ENCODE measurements at regions not wholly inside any gene's neighbourhood (a gene's known extent, or its start where the extent isn't known, plus 50 kb on each side); places are given as distances from the start of the nearest gene placed in this dataset.

DNA sequence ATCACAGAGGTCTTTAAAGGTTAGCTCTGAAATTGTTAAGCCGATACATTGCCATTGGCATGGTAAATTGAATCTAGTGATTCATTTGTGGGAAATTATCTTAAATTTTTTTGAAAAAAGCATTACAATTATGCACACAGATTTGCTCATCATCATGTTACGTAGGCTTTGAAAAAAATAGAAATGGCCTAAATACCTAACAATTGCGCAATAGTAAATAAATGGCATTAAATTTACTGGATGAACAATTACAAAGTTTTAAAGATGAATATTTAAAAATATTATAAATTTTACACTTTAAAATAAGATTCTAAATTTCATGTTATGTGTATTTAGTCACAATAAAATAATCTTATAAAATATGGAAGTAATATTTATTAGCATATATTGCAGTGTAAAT, 171.3 kb downstream of the RPRM start:
- Histone ChIP-seq H3K36me3 (ENCODE audit: insufficient read depth, low read length) (no peaks in the 10 kb centered on the region), H3K27me3 (ENCODE audit: insufficient read depth, low read length) (no peaks in the 10 kb centered on the region), H3K4me1 (ENCODE audit: insufficient read depth, low read length) (no peaks in the 10 kb centered on the region), H3K9me3 (ENCODE audit: control insufficient read depth in 1 of 2, low read length in 2 of 2) (no peaks in the 10 kb centered on the region), H3K4me3 (ENCODE audit: low read length in 2 of 2) (no peak overlapping the region), H3K27ac (ENCODE audit: low read depth, low read length) (no peak overlapping the region)
- no peak overlapping the region for H3K4me3 Mint-ChIP-seq
- no peaks in the 10 kb centered on the region for H3K4me1 Mint-ChIP-seq
- ChIA-PET POLR2A (ENCODE audit: partially characterized antibody) (no interaction called here), CTCF (ENCODE audit: partially characterized antibody) (no interaction called here)
- H3K9me3 Mint-ChIP-seq, result peaks cover 0 to 15% (median 4%) of the 10 kb centered on the region in 8 donors
- intact Hi-C loops (cut with micrococcal nuclease), result no loop called here
- H3K36me3 Mint-ChIP-seq, result no peaks in the 10 kb centered on the region
- DNase-seq, result no peak
- no peaks in the 10 kb centered on the region for H3K27me3 Mint-ChIP-seq
- H3K27ac Mint-ChIP-seq, result no peak overlapping the region

DNA sequence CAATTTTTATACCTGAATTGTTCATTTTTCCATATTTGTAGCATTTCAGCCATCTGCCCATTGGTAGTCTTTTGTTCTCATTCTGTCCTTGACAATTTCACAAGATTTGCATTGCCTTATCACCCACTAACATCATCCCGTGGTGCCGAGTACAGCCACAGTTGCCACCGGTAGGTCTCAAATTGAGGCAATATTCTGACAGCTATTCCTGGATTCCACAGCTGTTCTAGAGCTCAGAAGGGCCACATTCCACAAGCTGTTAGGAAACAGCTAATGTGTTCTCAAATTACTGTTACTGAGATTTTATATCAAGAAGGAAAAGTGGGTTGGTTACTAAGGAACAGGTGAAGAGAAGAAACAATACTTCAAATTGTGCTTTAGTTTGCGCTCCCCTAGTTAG, 178.8 kb downstream of the RPRM start:
- Mint-ChIP-seq H3K9me3 (peaks cover 0 to 9% (median 3%) of the 10 kb centered on the region in 8 donors), H3K36me3 (no peaks in the 10 kb centered on the region), H3K4me1 (no peaks in the 10 kb centered on the region), H3K27ac (no peak overlapping the region), H3K27me3 (peaks cover 0 to 1% of the 10 kb centered on the region in 2 donors), H3K4me3 (no peak overlapping the region)
- ChIA-PET CTCF (ENCODE audit: partially characterized antibody) (no interaction called here), POLR2A (ENCODE audit: partially characterized antibody) (no interaction called here)
- no peaks in the 10 kb centered on the region for H3K4me1 ChIP-seq (ENCODE audit: insufficient read depth, low read length)
- H3K9me3 ChIP-seq (ENCODE audit: control insufficient read depth in 1 of 2, low read length in 2 of 2), result no peaks in the 10 kb centered on the region
- no peaks in the 10 kb centered on the region for H3K36me3 ChIP-seq (ENCODE audit: insufficient read depth, low read length)
- no peak overlapping the region for H3K4me3 ChIP-seq (ENCODE audit: low read length in 2 of 2)
- no peak overlapping the region for H3K27ac ChIP-seq (ENCODE audit: low read depth, low read length)
- intact Hi-C loops (cut with micrococcal nuclease), result no loop called here
- DNase-seq, result no peak
- no peaks in the 10 kb centered on the region for H3K27me3 ChIP-seq (ENCODE audit: insufficient read depth, low read length)

GRCh38 chr2:153299217-153299616, 179.3 kb downstream of the RPRM start:
- Histone ChIP-seq H3K36me3 (ENCODE audit: insufficient read depth, low read length) (no peaks in the 10 kb centered on the region), H3K27me3 (ENCODE audit: insufficient read depth, low read length) (no peaks in the 10 kb centered on the region), H3K4me3 (ENCODE audit: low read length in 2 of 2) (no peak overlapping the region), H3K9me3 (ENCODE audit: control insufficient read depth in 1 of 2, low read length in 2 of 2) (no peaks in the 10 kb centered on the region), H3K27ac (ENCODE audit: low read depth, low read length) (no peak overlapping the region), H3K4me1 (ENCODE audit: insufficient read depth, low read length) (no peaks in the 10 kb centered on the region)
- DNase-seq, result no peak
- CTCF ChIA-PET (ENCODE audit: partially characterized antibody), result no interaction called here
- Mint-ChIP-seq H3K36me3 (no peaks in the 10 kb centered on the region), H3K4me1 (no peaks in the 10 kb centered on the region), H3K4me3 (no peak overlapping the region), H3K27ac (no peak overlapping the region), H3K9me3 (peaks cover 0 to 9% (median 3%) of the 10 kb centered on the region in 8 donors), H3K27me3 (peaks cover 0 to 1% of the 10 kb centered on the region in 2 donors)
- intact Hi-C loops (cut with micrococcal nuclease), result no loop called here
- POLR2A ChIA-PET (ENCODE audit: partially characterized antibody), result no interaction called here

DNA sequence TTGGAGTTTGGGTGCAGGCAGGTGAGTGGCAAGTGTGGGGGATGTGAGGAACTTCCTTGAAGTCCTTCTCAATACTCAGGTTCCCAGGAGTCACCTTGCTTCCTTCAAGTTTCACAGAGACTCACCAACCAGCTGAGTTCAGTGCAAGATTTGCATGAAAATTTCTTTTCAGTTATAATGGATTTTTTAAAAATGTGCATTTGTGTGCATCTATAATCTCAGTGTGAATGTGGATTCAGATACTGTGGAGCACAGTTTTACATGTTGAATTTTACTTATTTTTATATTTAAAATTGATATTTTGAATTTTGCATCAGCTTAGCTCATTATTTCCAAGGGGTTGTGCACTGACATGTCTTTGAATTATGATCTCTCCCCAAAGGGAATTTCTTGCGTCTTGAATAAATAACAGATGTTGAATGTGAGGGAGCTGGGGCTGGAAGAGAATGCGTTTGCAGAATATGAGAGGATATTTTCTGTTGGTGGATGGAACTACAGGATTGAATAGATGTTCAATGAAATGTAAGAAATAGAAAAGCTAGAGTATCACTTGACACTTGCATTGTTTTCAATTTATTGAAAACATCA, 184.3 kb downstream of the RPRM start:
- peaks cover 0 to 5% (median 0%) of the 10 kb centered on the region in 8 donors for H3K9me3 Mint-ChIP-seq
- no peak for DNase-seq
- no peaks in the 10 kb centered on the region for H3K27me3 Mint-ChIP-seq
- ChIA-PET POLR2A (ENCODE audit: partially characterized antibody) (no interaction called here), CTCF (ENCODE audit: partially characterized antibody) (no interaction called here)
- Histone ChIP-seq H3K36me3 (ENCODE audit: insufficient read depth, low read length) (no peaks in the 10 kb centered on the region), H3K4me1 (ENCODE audit: insufficient read depth, low read length) (no peaks in the 10 kb centered on the region), H3K9me3 (ENCODE audit: control insufficient read depth in 1 of 2, low read length in 2 of 2) (no peaks in the 10 kb centered on the region), H3K4me3 (ENCODE audit: low read length in 2 of 2) (no peak overlapping the region), H3K27ac (ENCODE audit: low read depth, low read length) (no peak overlapping the region), H3K27me3 (ENCODE audit: insufficient read depth, low read length) (no peaks in the 10 kb centered on the region)
- no peak overlapping the region for H3K27ac Mint-ChIP-seq
- intact Hi-C loops (cut with micrococcal nuclease), result no loop called here
- H3K4me1 Mint-ChIP-seq, result no peaks in the 10 kb centered on the region
- no peak overlapping the region for H3K4me3 Mint-ChIP-seq
- H3K36me3 Mint-ChIP-seq, result no peaks in the 10 kb centered on the region

- H3K4me3 ChIP-seq (ENCODE audit: low read length in 2 of 2), result no peak overlapping the region
- POLR2A ChIA-PET (ENCODE audit: partially characterized antibody), result no interaction called here
- no peaks in the 10 kb centered on the region for H3K36me3 Mint-ChIP-seq
- H3K36me3 ChIP-seq (ENCODE audit: insufficient read depth, low read length), result no peaks in the 10 kb centered on the region
- peaks cover 1 to 2% of the 10 kb centered on the region in 2 donors for H3K27me3 Mint-ChIP-seq
- peaks cover 0 to 5% (median 0%) of the 10 kb centered on the region in 4 donors for H3K4me1 Mint-ChIP-seq
- H3K27ac Mint-ChIP-seq, result no peak overlapping the region
- peaks cover 0 to 5% (median 0%) of the 10 kb centered on the region in 8 donors for H3K9me3 Mint-ChIP-seq
- CTCF ChIA-PET (ENCODE audit: partially characterized antibody), result no interaction called here
- no peaks in the 10 kb centered on the region for H3K4me1 ChIP-seq (ENCODE audit: insufficient read depth, low read length)
- no peaks in the 10 kb centered on the region for H3K9me3 ChIP-seq (ENCODE audit: control insufficient read depth in 1 of 2, low read length in 2 of 2)
- H3K27me3 ChIP-seq (ENCODE audit: insufficient read depth, low read length), result no peaks in the 10 kb centered on the region
- no peak for DNase-seq
- no peak overlapping the region for H3K4me3 Mint-ChIP-seq
- H3K27ac ChIP-seq (ENCODE audit: low read depth, low read length), result no peak overlapping the region
- intact Hi-C loops (cut with micrococcal nuclease), result no loop called here
Measured at GRCh38 chr2:153291718-153292117, 186.8 kb downstream of the RPRM start.

DNA sequence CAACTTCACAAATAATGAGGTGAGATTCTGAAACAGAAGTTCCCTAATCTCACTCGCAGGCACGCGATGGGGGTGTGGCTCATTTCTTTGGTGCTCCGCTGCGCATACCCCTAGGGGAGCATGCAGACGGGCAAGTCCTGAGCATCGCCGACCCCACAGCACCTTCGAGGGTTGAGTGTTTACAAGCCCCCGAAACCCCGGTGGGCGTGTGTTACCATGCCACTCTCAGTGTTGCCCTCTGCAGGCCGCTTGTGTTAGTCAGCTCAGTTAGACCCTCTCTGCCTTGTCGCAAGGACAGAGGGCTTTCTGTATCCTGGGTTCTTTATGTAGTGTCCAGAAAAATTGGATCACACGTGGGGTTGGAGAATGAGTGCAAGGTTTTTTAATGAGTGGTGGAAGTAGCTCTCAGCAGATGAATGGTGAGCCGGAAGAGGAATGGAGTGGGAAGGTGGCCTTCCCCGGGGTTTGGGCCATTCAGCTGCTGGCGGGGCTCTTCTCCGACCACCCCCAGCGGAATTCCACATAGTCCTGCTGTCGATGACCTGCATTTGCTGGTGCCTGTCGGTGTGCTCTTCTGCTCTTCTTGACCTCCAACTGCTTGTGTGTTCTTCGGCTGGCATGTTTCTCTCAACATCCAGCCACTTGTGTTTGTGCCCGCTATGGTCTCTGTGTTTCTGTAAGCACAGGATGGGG, 191.3 kb downstream of the RPRM start:
- ChIA-PET CTCF (ENCODE audit: partially characterized antibody) (no interaction called here), POLR2A (ENCODE audit: partially characterized antibody) (no interaction called here)
- Histone ChIP-seq H3K4me3 (ENCODE audit: low read length in 2 of 2) (no peak overlapping the region), H3K4me1 (ENCODE audit: insufficient read depth, low read length) (no peaks in the 10 kb centered on the region), H3K27me3 (ENCODE audit: insufficient read depth, low read length) (no peaks in the 10 kb centered on the region), H3K36me3 (ENCODE audit: insufficient read depth, low read length) (no peaks in the 10 kb centered on the region), H3K9me3 (ENCODE audit: control insufficient read depth in 1 of 2, low read length in 2 of 2) (peaks cover 0 to 3% of the 10 kb centered on the region in 2 donors), H3K27ac (ENCODE audit: low read depth, low read length) (no peak overlapping the region)
- Mint-ChIP-seq H3K4me3 (peak overlapping the region in 2 of 8 donors; percentile 17 to 37), H3K36me3 (no peaks in the 10 kb centered on the region), H3K9me3 (peaks cover 0 to 10% (median 5%) of the 10 kb centered on the region in 8 donors), H3K27ac (no peak overlapping the region), H3K4me1 (peaks cover 0 to 5% (median 1%) of the 10 kb centered on the region in 4 donors), H3K27me3 (peaks cover 1 to 3% of the 10 kb centered on the region in 2 donors)
- no peak for DNase-seq
- intact Hi-C loops (cut with micrococcal nuclease), result no loop called here

- Mint-ChIP-seq H3K27ac (no peak overlapping the region), H3K9me3 (peaks cover 0 to 11% (median 6%) of the 10 kb centered on the region in 8 donors), H3K27me3 (no peaks in the 10 kb centered on the region), H3K4me3 (no peak overlapping the region), H3K4me1 (no peaks in the 10 kb centered on the region), H3K36me3 (no peaks in the 10 kb centered on the region)
- no peak overlapping the region for H3K4me3 ChIP-seq (ENCODE audit: low read length in 2 of 2)
- no peaks in the 10 kb centered on the region for H3K36me3 ChIP-seq (ENCODE audit: insufficient read depth, low read length)
- ChIA-PET POLR2A (ENCODE audit: partially characterized antibody) (no interaction called here), CTCF (ENCODE audit: partially characterized antibody) (no interaction called here)
- no peaks in the 10 kb centered on the region for H3K4me1 ChIP-seq (ENCODE audit: insufficient read depth, low read length)
- DNase-seq, result no peak
- intact Hi-C loops (cut with micrococcal nuclease), result no loop called here
- no peak overlapping the region for H3K27ac ChIP-seq (ENCODE audit: low read depth, low read length)
- no peaks in the 10 kb centered on the region for H3K27me3 ChIP-seq (ENCODE audit: insufficient read depth, low read length)
- no peaks in the 10 kb centered on the region for H3K9me3 ChIP-seq (ENCODE audit: control insufficient read depth in 1 of 2, low read length in 2 of 2)
Measured at GRCh38 chr2:153268941-153269461, 209.6 kb downstream of the RPRM start.

Measured in CD4-positive, alpha-beta memory T cell (primary cell).